BJ (cell line): ENCODE measurements at regions not wholly inside any gene's neighbourhood (a gene's known extent, or its start where the extent isn't known, plus 50 kb on each side); places are given as distances from the start of the nearest gene placed in this dataset.

ENCODE experiments used
- CTCF ChIA-PET: fragments of 350-600 bp; formaldehyde crosslinking; extraction: SDS; loops from one replicate; lab custom pipeline; 2021; ENCODE audit warnings: antibody characterized with exemption, inconsistent platforms; lab: Yijun Ruan, JAX
- POLR2A ChIA-PET: fragments of 300-600 bp; sonication (Branson Sonifier 250); formaldehyde crosslinking; extraction: SDS; loops from one replicate; lab custom pipeline; 2021; ENCODE audit warnings: antibody characterized with exemption; lab: Charles Lee
- DNase-seq: peaks from one replicate; pipeline ENCODE4 v3.0.0-alpha.2; 2011; ENCODE audit warnings: low read depth
- H3K27me3 ChIP-seq: 2 replicates; pipeline ENCODE4 v1.6.0; 2011; ENCODE audit warnings: low read length; ENCODE audit not compliant: control insufficient read depth, insufficient read depth
- H3K36me3 ChIP-seq: 2 replicates; pipeline ENCODE4 v1.5.1; 2011; ENCODE audit warnings: low read length; ENCODE audit not compliant: control insufficient read depth, insufficient read depth
- H3K4me3 ChIP-seq: 2 replicates; pipeline ENCODE4 v1.5.1; 2011; ENCODE audit warnings: low read depth, mild to moderate bottlenecking, control low read depth, low read length
- TF ChIP-seq, protein P1 (sequence below): IDR thresholded peaks from 2 replicates; pipeline ENCODE4 v1.5.1; 2011; ENCODE audit warnings: low read depth, mild to moderate bottlenecking, control low read depth, inconsistent platforms, low read length, moderate library complexity; ENCODE audit not compliant: insufficient read depth

DNA sequence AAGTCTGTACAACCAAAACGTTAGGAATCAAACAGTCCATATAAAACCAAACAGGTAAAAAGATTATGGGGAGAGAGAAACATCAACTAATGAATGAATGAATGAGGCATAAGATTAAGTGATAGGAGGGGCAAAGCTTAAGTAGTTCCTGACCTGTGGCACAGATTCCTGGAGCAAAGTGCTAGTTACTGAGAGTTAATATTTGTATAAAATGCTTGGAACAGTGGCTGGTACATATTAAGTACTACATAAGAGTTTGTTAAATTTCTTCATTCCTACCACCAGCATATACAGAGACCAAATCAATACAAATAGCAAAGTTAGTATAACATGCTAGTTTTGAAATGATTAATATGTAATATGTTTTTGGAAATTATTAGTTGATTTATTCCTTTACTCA, 363.7 kb downstream of the ADAM29 start:
- CTCF ChIA-PET, result no interaction called here

DNA sequence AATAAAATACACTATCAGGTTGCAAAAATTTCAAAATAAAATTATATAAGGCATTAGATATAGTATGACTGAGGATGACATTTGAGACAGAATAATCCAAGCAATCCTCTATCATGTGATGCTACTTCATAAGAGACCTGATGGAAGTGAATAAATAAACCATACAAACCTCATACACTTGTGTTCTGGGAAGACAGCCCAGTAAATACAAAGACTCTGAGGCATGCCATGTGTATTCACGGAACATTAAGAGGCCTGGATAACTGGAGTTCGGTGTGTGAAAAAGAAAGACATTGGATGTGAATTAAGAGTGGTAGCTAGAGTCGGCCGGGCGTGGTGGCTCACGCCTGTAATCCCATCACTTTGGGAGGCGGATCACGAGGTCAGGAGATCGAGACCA, 364.2 kb downstream of the ADAM29 start:
- CTCF ChIA-PET, result interaction anchor here (1.0 kb wide), 1 partner anchor 14 kb away, joined by 3 read pairs; no protein-coding TSS in a partner anchor
- DNase-seq, result no peak
- Histone ChIP-seq H3K4me3 (no peak overlapping the region), H3K27me3 (no peaks in the 10 kb centered on the region), H3K36me3 (no peaks in the 10 kb centered on the region)
- TF ChIP-seq, protein P1, sequence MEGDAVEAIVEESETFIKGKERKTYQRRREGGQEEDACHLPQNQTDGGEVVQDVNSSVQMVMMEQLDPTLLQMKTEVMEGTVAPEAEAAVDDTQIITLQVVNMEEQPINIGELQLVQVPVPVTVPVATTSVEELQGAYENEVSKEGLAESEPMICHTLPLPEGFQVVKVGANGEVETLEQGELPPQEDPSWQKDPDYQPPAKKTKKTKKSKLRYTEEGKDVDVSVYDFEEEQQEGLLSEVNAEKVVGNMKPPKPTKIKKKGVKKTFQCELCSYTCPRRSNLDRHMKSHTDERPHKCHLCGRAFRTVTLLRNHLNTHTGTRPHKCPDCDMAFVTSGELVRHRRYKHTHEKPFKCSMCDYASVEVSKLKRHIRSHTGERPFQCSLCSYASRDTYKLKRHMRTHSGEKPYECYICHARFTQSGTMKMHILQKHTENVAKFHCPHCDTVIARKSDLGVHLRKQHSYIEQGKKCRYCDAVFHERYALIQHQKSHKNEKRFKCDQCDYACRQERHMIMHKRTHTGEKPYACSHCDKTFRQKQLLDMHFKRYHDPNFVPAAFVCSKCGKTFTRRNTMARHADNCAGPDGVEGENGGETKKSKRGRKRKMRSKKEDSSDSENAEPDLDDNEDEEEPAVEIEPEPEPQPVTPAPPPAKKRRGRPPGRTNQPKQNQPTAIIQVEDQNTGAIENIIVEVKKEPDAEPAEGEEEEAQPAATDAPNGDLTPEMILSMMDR, result no peak
- POLR2A ChIA-PET, result no interaction called here

More for the DNA sequence above, 363.7 kb downstream of the ADAM29 start:
- no peaks in the 10 kb centered on the region for H3K27me3 ChIP-seq
- no peaks in the 10 kb centered on the region for H3K36me3 ChIP-seq
- no peak overlapping the region for H3K4me3 ChIP-seq
- TF ChIP-seq, protein P1, result no peak
- POLR2A ChIA-PET, result no interaction called here
- no peak for DNase-seq

DNA sequence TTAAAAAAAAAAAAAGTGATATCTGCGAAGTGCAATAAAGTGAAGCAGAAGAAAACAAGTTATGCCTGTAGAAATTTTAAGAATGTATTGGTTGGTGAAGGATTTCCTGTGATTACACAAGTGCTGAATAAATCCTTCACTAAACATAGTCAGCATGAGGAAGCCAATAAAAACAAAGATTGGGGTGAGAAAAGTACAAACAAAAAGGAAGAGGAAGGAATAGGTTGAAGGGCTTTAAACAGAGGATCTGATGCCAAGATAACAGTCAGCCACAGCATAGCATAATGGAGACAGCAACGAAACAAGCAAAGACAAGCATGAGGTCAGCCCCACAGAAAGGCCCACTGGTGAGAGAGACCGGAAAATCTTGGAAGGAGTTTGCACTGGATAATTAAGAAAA, 372.2 kb downstream of the ADAM29 start:
- TF ChIP-seq, protein P1, result no peak

DNA sequence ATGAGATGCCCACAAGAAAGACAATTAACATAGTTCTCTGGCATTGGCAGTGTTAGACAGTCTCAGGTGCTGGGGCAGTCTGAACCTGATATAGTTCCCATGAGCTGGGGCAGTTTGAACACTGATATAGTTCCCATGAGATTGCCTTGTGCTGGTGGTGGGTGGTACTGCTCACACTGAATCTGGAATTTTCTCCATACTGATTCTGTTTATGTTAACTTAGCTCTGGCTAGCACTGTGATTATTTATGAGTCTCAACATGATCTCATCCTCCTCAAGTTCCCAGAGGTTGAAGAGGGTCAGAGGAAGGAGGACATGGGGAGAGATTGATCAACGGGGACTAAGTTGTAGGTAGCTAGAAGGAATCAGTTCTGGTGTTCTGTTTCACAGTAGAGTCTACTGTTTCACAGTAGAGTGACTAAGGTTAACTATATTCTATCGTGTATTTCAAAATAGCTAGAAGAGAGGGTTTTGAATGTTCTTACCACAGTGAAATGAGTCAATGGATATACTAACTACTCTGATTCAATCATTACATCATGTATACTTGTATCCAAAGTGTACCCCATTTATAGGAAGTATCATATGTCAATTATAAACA, 379.9 kb downstream of the ADAM29 start:
- ChIA-PET POLR2A (no interaction called here), CTCF (no interaction called here)
- Histone ChIP-seq H3K36me3 (no peaks in the 10 kb centered on the region), H3K27me3 (no peaks in the 10 kb centered on the region), H3K4me3 (no peak overlapping the region)
- no peak for DNase-seq
- TF ChIP-seq, protein P1, result no peak

More for the DNA sequence above, 372.2 kb downstream of the ADAM29 start:
- Histone ChIP-seq H3K27me3 (no peaks in the 10 kb centered on the region), H3K4me3 (no peak overlapping the region), H3K36me3 (no peaks in the 10 kb centered on the region)
- POLR2A ChIA-PET, result no interaction called here
- no peak for DNase-seq
- CTCF ChIA-PET, result no interaction called here

DNA sequence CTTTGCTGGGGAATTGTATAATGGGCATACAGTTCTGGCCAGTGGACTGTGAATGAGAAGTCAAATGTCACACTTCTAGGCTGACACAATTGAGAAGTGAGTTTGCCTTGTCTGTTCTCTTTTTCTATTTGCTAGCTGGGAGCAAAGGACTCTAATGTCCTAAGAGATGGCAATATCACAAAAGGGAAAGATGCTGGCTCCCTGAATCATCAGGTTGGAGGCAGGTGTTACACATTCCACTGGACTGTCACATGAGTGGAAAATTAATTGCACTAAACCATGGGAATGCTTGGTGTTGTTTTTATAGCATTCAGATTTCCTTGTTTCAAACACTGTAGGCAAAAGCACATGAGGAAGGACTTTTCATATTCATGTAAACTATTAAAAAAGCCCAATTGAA, 388.3 kb downstream of the ADAM29 start:
- H3K36me3 ChIP-seq, result no peaks in the 10 kb centered on the region
- TF ChIP-seq, protein P1, result no peak
- DNase-seq, result no peak
- CTCF ChIA-PET, result no interaction called here
- H3K27me3 ChIP-seq, result no peaks in the 10 kb centered on the region
- H3K4me3 ChIP-seq, result no peak overlapping the region
- POLR2A ChIA-PET, result no interaction called here
